ENCODE measurements at regions not wholly inside any gene's neighbourhood (a gene's known extent, or its start where the extent isn't known, plus 50 kb on each side); places are given as distances from the start of the nearest gene placed in this dataset.

DNA sequence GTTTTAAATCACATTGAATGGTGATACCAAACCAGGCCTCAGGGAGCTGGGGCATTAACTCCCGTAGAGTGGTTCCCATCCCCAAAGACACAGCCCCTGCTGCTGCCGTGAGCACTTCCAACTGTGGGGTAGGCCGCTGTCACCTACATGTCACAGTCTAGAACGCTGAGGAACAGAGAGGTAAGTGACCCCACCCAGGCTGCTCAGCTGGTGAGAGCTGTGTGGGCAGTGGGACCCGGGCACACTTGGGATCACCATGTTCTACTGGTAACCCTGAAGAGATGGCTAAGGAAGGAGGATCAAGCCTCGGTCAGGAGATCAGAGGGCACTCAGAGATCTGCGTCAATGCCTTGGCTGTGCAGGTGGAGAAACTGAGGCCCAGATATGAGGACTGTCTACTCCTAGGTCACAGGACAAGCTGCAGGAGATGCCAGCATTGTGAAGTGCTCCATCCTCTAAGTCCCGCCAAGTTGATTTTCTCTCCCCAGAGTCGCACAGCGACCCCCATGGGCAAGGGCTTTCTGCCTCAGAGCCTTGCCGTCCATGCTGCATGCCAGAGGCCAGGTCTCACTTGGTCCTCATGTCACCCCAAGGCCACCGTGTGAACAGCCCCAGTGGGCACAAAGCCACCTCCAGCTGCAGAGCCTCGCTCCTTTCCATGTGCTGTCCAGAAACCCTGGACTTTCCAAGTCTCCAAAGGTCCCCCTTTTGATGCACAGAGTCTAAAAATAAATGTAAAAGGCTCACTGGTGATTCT lies 144.2 kb upstream of the OTOS start:
- DNase-seq (ENCODE audit: low read depth): no peak

GRCh38 chr2:240285725-240286124 lies 145.3 kb upstream of the OTOS start:
- no peak for DNase-seq (ENCODE audit: low read depth)

DNA sequence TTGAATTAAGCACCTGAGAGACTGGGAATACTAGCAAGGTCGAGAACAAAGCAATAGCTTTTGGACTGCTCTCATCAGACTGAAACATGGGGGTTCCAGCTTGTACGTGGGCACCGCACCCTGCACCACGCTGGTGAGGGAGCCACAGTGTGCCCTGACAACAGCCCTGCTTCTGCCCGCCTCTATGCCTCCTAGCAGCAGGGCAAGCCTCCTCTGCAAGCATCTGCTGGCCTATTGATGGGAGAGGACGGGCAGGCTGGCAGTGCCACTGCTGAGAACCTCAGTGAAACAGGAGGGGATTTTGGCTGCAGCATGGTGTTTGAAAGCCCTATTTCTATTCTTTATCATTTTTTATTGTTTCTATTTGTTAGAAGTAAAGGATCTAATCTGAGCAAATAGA lies 146.1 kb upstream of the OTOS start:
- no peak for DNase-seq (ENCODE audit: low read depth)

- DNase-seq (ENCODE audit: low read depth): no peak
Measured at GRCh38 chr2:240287011-240287410, 146.6 kb upstream of the OTOS start.

GRCh38 chr2:240287496-240288086 lies 147.1 kb upstream of the OTOS start:
- DNase-seq (ENCODE audit: low read depth): no peak

GRCh38 chr2:240288087-240288521 lies 147.4 kb upstream of the GPC1 start:
- no peak for DNase-seq (ENCODE audit: low read depth)

DNA sequence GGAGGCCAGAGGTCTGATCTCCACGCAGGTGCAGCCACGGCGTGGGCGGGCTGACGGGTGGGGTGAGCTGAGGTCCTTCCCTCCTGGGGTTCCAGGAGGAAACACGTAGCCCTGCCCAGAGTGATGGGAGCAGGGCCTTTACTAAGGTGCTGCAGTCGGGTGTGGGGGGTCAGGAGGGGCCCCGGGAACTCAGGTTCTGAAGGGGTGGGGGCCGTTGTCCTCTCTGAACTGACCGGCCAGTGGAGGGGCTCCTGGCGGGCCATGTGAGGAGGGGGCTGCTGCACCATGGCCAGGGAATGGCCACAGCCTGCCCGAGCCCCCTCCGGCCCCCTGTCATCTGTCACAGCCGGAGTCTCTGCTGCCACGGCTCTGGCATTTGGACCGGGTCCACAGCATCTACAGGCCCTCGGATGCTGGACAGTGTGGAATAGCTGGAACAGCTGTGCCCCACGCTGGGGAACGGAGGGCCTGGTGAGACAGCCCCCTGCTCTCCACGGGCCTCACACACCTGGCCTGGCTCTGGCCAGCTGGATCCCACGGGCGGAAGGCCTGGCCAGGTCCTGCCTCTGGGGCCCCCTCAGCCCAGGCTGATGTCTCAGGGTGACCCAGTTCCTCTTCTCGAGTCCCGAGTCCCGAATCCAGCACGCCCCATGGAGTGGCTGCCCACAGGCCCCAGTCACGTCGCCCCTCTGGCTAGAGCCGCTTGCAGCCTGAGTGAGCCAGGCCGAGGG lies 145.6 kb upstream of the GPC1 start:
- no peak for DNase-seq (ENCODE audit: low read depth)

DNA sequence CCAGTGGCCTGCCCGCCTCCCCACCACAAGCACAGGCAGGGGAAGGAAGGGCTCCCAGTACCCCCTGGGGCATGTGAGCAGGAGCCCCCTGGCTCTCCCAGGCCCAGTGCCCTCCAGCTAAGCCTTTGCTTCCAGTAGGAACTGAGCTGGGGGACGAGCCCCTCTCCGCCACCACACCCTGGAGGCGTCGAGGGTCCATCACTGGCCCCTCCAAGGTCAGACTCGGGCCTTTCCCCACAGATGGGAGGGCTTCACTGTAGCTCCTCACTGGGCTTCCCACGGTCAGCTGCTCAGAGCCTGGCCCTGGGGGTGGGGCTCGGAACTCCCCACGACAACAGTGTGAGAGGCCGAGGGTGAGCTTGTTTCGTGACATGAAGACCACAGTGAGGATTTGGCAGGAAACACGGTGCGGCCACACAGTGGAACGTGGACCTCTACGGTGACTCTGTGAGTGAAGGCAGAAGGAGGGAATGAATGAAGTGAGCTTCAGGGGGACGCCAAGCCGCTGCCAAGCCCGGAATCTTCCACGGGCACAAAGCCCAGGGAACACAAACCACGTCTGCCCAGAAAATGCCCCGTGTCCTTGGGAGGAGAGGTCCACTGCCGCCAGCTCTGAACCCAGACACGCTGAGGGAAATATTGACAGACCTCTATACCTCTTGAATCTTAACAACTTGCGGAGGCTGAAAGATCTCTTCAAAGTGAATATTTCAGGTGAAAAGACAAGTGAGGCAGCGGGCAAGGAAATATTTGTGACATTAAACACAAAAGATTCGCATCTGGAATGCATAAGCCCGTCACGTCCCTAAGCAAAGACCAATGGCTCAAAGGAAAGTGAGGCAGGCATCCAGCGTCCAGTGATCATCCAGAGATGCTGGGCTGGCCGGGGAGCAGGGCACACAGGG lies 144.8 kb upstream of the GPC1 start:
- DNase-seq (ENCODE audit: low read depth): no peak

DNA sequence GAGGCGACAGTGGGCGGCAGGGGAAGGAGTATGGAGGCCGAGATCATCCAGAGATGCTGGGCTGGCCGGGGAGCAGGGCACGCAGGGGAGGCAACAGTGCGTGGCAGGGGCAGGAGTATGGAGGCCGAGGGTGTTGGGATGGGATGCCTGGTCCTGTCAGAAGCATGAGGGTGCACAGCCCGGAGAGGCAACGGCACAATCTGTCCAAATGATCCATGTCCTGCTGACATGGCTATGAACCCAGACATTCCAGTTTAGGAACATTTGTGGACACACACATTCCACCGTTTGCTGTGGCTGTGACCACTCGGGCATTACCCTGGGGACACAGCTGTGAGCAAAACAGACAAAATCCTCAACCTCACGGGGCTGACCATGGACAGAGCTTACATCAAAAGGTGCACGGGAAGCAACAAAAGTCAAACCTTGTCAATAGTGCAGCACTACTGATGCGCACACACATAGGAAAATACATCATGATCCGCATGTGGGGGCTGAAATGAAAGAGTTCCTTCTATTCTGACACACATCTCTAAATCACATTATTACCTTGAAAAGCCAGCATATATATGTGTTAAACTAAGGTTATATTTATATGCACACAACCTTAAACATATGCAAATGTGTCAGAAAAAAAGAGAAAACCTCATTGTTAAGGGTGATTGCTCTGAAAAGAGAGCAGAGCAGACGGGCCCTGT lies 144.0 kb upstream of the GPC1 start:
- no peak for DNase-seq (ENCODE audit: low read depth)

DNA sequence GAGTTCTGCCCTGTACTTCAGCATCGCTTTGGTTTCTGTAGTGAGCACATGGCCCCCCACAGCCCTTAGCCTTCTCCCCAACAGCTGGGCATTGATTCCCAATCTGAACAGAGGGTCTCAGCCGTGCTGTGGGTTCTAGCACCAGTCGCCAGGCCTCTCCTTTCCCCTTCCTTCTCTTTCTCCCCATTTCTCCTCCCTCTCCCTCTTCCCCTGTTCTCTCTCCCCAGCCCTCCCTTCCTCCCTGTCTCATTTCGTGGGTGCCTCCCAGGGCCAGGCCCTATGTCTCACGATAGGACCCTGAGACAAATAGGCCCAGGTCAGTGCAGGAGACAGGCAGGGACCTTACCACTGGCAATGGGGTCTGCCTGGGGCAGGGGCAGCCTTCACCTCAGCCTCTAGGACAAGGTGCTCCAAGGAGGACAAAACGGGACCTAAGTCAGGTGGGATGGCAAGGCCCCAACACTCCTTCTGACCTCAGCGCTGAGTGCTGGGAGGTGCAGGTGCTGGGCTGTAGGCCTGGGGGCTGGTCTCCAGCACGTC lies 143.4 kb upstream of the GPC1 start:
- no peak for DNase-seq (ENCODE audit: low read depth)

- DNase-seq (ENCODE audit: low read depth): no peak
Measured at GRCh38 chr2:240292619-240293525, 142.6 kb upstream of the GPC1 start.

DNA sequence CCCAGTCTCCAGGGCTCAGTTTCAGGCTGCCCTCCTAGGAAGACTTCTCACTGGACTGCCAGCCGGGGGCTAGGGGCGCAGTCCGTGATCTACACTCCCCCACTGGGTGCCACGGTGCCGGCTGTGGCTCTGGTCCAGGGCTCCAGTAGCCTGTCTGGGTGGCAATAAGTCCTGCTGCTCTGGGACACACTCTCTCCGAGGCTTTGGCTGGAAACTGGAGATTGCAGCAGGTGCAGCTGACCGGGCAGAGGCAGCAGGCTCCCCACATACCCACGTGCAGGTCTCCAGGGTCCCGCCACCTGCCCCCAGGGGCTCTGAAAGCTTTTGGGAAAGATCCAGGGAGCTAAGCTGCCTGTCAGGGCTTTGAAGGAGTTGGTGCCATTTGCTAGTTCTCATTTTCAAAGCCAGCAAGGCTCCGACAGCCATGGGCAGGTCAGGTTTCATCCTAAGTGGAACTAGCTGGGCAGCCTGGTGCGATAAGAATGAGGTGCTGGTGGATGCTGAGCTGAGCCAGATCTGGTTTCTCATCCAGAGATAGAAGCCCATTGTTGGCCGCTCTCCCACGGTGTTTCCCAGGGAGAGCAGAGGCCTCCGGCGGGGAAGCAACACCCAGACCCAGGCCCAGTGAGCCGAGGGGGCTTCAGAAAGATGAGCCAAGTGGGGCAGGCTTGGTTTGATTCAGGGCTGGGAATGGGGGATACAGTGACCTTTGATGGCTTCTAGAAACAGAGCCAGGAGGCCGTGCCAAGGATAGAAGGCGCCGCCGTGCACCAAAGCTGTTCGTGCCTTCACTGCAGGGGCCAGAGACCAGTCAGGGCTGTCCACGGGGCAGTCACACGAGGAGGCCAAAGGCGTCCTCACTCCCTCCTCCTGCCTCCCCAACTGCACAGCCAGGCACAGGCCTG lies 141.7 kb upstream of the GPC1 start:
- DNase-seq (ENCODE audit: low read depth): no peak

- no peak for DNase-seq (ENCODE audit: low read depth)
Measured at GRCh38 chr2:240294514-240294913, 140.9 kb upstream of the GPC1 start.

- DNase-seq (ENCODE audit: low read depth): no peak
Measured at GRCh38 chr2:240295256-240296103, 140.0 kb upstream of the GPC1 start.

DNA sequence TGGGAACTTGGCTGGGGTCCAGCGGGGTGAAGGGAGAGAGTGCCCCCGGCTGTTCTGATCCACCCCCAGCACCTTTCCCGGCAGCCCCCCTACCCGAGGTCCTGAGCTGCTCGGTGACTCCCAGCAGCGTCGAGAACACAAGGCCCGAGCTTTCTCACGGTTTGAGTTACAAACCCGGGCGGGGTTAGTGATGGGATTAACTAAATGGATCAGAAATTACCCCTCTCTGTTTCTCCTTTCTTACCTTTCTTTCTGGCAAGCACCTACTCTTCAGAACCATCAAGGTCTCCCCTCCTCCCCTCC lies 139.4 kb upstream of the GPC1 start:
- no peak for DNase-seq (ENCODE audit: low read depth)

DNA sequence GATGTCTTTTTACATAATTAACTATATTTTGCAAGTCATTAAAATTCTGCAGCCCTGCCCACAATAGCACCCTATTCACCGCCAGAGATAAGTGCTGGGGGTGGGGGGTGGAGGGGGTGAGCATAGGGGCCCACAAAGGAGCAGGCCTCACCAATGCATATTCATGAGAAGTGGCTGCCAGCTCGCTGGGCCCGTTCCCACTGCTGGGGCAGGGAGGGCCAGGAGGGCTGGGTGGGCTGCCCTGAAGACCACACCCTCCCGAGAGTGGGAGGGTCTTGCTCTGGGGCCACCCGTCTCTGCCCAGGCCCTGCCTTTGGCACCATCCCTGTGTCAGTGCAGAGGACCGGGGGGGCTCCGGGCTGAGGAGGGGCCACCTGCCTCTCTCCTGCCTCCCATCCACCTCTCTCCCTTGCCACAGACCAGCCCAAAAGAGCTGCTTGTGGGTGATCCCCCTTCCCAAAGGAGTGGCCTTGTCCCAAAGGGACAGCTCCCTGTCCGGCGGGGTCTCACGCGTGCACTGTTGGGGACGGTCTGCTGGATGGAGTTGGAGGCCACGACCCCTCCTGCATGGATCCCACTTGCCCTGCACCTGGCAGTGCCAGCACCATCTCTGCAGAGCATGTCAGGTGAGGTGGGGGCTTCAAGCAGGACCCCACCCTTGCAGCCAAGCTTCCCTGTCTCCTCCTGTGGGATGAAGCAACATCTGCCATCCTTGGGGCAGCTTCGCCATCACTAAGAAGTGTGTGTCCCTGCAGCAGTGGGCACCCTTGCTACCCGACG lies 138.8 kb upstream of the GPC1 start:
- no peak for DNase-seq (ENCODE audit: low read depth)

DNA sequence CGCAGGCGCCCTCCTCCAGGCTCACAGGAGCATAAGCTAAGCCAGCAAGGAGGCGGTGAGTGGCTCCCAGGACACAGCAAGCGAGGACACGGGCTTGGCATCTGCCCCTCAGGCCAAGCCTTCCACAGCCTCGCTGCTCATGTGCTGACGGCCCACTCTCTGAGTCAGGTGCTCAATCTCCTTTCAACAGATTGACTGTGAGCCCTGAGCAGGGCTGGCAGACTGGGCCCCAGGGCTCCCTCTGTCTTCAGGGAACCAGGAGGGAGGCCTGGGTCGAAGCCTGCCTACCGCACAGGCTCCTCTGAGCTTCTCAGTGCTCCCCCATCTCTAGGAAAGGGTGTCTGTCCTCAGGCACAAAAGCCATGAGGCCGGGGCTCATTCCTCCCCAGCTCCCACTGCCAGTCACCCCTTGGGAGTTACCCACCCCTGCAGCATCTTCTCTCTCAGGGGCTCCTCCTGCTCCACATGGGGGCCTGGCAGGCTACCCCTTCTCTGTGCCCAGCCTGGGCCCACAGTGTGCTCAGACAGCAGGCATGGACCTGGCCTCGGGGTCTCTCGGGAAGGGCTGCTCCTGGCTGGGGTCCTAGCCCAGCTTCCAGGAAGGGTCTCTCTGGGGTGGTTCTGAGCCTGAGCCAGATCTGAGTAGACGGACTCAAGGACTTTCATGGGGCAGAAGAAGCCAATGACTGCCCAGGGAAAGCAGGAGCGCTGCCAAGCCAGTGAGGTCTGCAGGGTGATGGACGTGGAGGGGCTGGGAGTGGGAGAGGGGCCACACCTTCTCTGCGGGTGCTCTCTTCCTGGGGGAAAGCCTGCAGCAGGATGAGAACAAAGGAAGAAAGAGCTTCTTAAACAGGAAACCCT lies 138.0 kb upstream of the GPC1 start:
- no peak for DNase-seq (ENCODE audit: low read depth)

Measured in stimulated activated CD8-positive, alpha-beta memory T cell treated with anti-CD3 and anti-CD28 coated beads, Interleukin-4, amount 100 ng/mL, for 24 hours (primary cell).